GM23338 (cell line): ENCODE measurements at regions not wholly inside any gene's neighbourhood (a gene's known extent, or its start where the extent isn't known, plus 50 kb on each side); places are given as distances from the start of the nearest gene placed in this dataset.

Source experiments
- ATAC-seq: fragments of 200-7000 bp; cut with Tn5 transposase; 3 replicates; pipeline ENCODE4 v1.9.1; 2020
- DNase-seq: peaks from one replicate; pipeline ENCODE4 v3.0.0-alpha.2; 2015; ENCODE audit warnings: low spot score
- H2AFZ ChIP-seq: fragments of 200-600 bp; sonication (generic); 2 replicates; pipeline ENCODE4 v1.8.0; 2016; ENCODE audit warnings: antibody characterized with exemption, mild to moderate bottlenecking, moderate library complexity
- H3F3A ChIP-seq: fragments of 200-600 bp; sonication (generic); replicated peaks from 2 replicates; pipeline ENCODE4 v1.8.0; 2017; ENCODE audit warnings: antibody characterized with exemption, mixed run types, low read depth
- H3K27ac ChIP-seq: fragments of 200-600 bp; sonication (generic); 2 replicates; pipeline ENCODE4 v1.6.1; 2016; ENCODE audit warnings: low read depth
- H3K27me3 ChIP-seq: fragments of 200-600 bp; sonication (generic); 2 replicates; pipeline ENCODE4 v1.8.0; 2016; ENCODE audit warnings: mild to moderate bottlenecking, mixed run types, moderate library complexity; ENCODE audit not compliant: insufficient read depth
- H3K36me3 ChIP-seq: fragments of 200-600 bp; sonication (generic); 2 replicates; pipeline ENCODE4 v1.8.0; 2016; ENCODE audit warnings: mild to moderate bottlenecking; ENCODE audit not compliant: insufficient read depth
- H3K4me1 ChIP-seq: fragments of 200-600 bp; sonication (generic); 2 replicates; pipeline ENCODE4 v1.8.0; 2016; ENCODE audit warnings: mild to moderate bottlenecking, moderate library complexity; ENCODE audit not compliant: insufficient read depth
- H3K4me2 ChIP-seq: fragments of 200-600 bp; sonication (generic); 2 replicates; pipeline ENCODE4 v1.7.1; 2017; ENCODE audit warnings: mixed run types
- H3K4me3 ChIP-seq: fragments of 200-600 bp; sonication (generic); 2 replicates; pipeline ENCODE4 v1.6.1; 2016; ENCODE audit warnings: mixed run types
- H3K79me2 ChIP-seq: fragments of 200-600 bp; sonication (generic); replicated peaks from 2 replicates; pipeline ENCODE4 v1.8.0; 2017; ENCODE audit warnings: mild to moderate bottlenecking; ENCODE audit not compliant: insufficient read depth
- H3K9me2 ChIP-seq: fragments of 200-600 bp; sonication (generic); 2 replicates; pipeline ENCODE4 v1.8.0; 2017; ENCODE audit not compliant: insufficient read depth
- H4K20me1 ChIP-seq: fragments of 200-600 bp; sonication (generic); replicated peaks from 2 replicates; pipeline ENCODE4 v1.8.0; 2017; ENCODE audit warnings: mild to moderate bottlenecking; ENCODE audit not compliant: insufficient read depth
- H3K27ac Mint-ChIP-seq: 2 replicates; pipeline ENCODE4 v1.8.0; 2020; ENCODE audit warnings: inconsistent platforms, mild to moderate bottlenecking, moderate library complexity, mixed read lengths
- H3K27me3 Mint-ChIP-seq: 3 replicates; pipeline ENCODE4 v1.8.0; 2022; ENCODE audit warnings: low read depth, mild to moderate bottlenecking, moderate library complexity, mixed read lengths, inconsistent platforms; ENCODE audit not compliant: insufficient read depth, poor library complexity
- H3K36me3 Mint-ChIP-seq: 3 replicates; pipeline ENCODE4 v1.8.0; 2021; ENCODE audit warnings: low read depth, mild to moderate bottlenecking, inconsistent platforms, moderate library complexity, mixed read lengths
- H3K4me1 Mint-ChIP-seq: 3 replicates; pipeline ENCODE4 v1.8.0; 2020; ENCODE audit warnings: mild to moderate bottlenecking, inconsistent platforms, mixed read lengths
- H3K4me3 Mint-ChIP-seq: 3 replicates; pipeline ENCODE4 v1.8.0; 2021; ENCODE audit warnings: moderate library complexity, mild to moderate bottlenecking, inconsistent platforms, mixed read lengths
- H3K9me3 Mint-ChIP-seq: 3 replicates; pipeline ENCODE4 v1.8.0; 2020; ENCODE audit warnings: moderate library complexity, mild to moderate bottlenecking, inconsistent platforms, mixed read lengths
- EZH2phosphoT487 ChIP-seq: fragments of 200-600 bp; sonication (generic); IDR thresholded peaks from one replicate; pipeline ENCODE4 v1.8.1; 2018; ENCODE audit warnings: antibody characterized with exemption; ENCODE audit not compliant: unreplicated experiment
- STAT1 ChIP-seq: IDR thresholded peaks from one replicate; pipeline ENCODE4 v1.6.1; 2016; ENCODE audit warnings: antibody characterized with exemption; ENCODE audit not compliant: unreplicated experiment
- TF ChIP-seq, protein P1 (sequence below): fragments of 250-450 bp; sonication (Bioruptor Pico); IDR thresholded peaks from 2 replicates; pipeline ENCODE4 v1.5.0; 2020; ENCODE audit warnings: mild to moderate bottlenecking, moderate library complexity
- TF ChIP-seq, protein P2 (sequence below), 2 experiments: fragments of 200-600 bp in 1 of 2; sonication (generic) in 1 of 2; conservative IDR thresholded peaks; 2 replicates each; pipeline versions ENCODE4 v1.5.1 to v1.6.1; 2016 to 2017; ENCODE audit warnings: antibody characterized with exemption in 2 of 2, low read depth in 2 of 2, mild to moderate bottlenecking in 2 of 2, moderate library complexity in 1 of 2

DNA sequence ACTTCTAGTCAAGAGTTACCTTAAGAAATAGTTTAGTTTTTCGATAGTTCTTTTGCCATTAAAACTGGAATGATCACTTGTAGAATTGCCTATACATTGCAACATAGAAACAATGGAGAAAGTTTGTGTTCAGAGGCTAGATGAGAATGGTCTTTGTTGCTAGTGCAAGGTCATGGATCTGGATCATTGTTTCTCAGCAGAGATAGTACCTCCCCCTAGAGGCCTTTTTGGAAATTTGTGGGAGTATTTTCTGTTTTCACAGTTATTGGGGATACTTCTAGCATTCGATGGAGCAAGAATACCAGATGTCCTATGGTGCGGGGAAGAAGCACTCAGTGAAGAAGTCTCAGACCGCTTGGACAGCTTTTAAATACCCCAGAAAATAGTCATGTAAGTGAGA is 138.8 kb upstream of the HMGA2 start:
- H3K9me3 Mint-ChIP-seq: no peaks in the 10 kb centered on the region; the same call in 2 of the 3 replicates
- Histone ChIP-seq H3F3A (no peaks in the 10 kb centered on the region), H2AFZ (no peak overlapping the region), H3K27ac (no peak overlapping the region), H3K9me2 (no peaks in the 10 kb centered on the region), H3K27me3 (no peaks in the 10 kb centered on the region), H3K4me1 (no peaks in the 10 kb centered on the region), H4K20me1 (no peaks in the 10 kb centered on the region), H3K4me2 (no peak overlapping the region), H3K79me2 (no peaks in the 10 kb centered on the region), H3K4me3 (no peak overlapping the region), H3K36me3 (no peaks in the 10 kb centered on the region)
- H3K27ac Mint-ChIP-seq: no peak overlapping the region
- ATAC-seq (peak; percentile 71), DNase-seq (peak; percentile 64)
- peaks cover 2% of the 10 kb centered on the region for H3K27me3 Mint-ChIP-seq
- H3K4me1 Mint-ChIP-seq: no peaks in the 10 kb centered on the region
- TF ChIP-seq, protein P1, sequence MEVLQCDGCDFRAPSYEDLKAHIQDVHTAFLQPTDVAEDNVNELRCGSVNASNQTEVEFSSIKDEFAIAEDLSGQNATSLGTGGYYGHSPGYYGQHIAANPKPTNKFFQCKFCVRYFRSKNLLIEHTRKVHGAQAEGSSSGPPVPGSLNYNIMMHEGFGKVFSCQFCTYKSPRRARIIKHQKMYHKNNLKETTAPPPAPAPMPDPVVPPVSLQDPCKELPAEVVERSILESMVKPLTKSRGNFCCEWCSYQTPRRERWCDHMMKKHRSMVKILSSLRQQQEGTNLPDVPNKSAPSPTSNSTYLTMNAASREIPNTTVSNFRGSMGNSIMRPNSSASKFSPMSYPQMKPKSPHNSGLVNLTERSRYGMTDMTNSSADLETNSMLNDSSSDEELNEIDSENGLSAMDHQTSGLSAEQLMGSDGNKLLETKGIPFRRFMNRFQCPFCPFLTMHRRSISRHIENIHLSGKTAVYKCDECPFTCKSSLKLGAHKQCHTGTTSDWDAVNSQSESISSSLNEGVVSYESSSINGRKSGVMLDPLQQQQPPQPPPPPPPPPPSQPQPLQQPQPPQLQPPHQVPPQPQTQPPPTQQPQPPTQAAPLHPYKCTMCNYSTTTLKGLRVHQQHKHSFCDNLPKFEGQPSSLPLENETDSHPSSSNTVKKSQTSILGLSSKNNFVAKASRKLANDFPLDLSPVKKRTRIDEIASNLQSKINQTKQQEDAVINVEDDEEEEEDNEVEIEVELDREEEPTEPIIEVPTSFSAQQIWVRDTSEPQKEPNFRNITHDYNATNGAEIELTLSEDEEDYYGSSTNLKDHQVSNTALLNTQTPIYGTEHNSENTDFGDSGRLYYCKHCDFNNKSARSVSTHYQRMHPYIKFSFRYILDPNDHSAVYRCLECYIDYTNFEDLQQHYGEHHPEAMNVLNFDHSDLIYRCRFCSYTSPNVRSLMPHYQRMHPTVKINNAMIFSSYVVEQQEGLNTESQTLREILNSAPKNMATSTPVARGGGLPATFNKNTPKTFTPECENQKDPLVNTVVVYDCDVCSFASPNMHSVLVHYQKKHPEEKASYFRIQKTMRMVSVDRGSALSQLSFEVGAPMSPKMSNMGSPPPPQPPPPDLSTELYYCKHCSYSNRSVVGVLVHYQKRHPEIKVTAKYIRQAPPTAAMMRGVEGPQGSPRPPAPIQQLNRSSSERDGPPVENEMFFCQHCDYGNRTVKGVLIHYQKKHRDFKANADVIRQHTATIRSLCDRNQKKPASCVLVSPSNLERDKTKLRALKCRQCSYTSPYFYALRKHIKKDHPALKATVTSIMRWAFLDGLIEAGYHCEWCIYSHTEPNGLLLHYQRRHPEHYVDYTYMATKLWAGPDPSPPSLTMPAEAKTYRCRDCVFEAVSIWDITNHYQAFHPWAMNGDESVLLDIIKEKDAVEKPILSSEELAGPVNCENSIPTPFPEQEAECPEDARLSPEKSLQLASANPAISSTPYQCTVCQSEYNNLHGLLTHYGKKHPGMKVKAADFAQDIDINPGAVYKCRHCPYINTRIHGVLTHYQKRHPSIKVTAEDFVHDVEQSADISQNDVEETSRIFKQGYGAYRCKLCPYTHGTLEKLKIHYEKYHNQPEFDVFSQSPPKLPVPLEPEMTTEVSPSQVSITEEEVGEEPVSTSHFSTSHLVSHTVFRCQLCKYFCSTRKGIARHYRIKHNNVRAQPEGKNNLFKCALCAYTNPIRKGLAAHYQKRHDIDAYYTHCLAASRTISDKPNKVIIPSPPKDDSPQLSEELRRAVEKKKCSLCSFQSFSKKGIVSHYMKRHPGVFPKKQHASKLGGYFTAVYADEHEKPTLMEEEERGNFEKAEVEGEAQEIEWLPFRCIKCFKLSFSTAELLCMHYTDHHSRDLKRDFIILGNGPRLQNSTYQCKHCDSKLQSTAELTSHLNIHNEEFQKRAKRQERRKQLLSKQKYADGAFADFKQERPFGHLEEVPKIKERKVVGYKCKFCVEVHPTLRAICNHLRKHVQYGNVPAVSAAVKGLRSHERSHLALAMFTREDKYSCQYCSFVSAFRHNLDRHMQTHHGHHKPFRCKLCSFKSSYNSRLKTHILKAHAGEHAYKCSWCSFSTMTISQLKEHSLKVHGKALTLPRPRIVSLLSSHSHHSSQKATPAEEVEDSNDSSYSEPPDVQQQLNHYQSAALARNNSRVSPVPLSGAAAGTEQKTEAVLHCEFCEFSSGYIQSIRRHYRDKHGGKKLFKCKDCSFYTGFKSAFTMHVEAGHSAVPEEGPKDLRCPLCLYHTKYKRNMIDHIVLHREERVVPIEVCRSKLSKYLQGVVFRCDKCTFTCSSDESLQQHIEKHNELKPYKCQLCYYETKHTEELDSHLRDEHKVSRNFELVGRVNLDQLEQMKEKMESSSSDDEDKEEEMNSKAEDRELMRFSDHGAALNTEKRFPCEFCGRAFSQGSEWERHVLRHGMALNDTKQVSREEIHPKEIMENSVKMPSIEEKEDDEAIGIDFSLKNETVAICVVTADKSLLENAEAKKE (CRISPR knock-in tag): no peak
- TF ChIP-seq, protein P2, sequence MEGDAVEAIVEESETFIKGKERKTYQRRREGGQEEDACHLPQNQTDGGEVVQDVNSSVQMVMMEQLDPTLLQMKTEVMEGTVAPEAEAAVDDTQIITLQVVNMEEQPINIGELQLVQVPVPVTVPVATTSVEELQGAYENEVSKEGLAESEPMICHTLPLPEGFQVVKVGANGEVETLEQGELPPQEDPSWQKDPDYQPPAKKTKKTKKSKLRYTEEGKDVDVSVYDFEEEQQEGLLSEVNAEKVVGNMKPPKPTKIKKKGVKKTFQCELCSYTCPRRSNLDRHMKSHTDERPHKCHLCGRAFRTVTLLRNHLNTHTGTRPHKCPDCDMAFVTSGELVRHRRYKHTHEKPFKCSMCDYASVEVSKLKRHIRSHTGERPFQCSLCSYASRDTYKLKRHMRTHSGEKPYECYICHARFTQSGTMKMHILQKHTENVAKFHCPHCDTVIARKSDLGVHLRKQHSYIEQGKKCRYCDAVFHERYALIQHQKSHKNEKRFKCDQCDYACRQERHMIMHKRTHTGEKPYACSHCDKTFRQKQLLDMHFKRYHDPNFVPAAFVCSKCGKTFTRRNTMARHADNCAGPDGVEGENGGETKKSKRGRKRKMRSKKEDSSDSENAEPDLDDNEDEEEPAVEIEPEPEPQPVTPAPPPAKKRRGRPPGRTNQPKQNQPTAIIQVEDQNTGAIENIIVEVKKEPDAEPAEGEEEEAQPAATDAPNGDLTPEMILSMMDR (conservative IDR thresholded peaks at IDR 0.05; ENCODE audit: low read depth in 2 of 2): peak; percentile 64 to 76
- H3K4me3 Mint-ChIP-seq: no peak overlapping the region
- no peaks in the 10 kb centered on the region for H3K36me3 Mint-ChIP-seq

DNA sequence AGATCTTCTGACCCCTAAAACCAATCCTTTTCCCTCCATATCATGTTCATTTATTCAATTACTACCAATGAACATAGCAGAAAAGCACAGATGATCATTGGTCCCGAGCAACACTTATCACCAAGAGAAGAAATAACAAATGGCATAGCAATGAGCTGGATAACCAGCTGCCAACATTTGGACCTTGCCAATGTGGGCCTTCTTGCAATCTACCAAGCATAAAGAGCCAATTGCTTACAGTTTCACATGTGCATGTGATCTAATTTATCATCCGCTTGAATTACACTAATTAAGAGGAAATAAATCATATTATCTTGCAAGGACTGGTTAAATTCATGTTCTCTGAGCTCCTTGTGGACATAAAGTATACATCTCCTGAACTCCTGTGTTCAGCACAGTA is 134.8 kb upstream of the HMGA2 start:
- no peak overlapping the region for H2AFZ ChIP-seq
- H3K9me2 ChIP-seq: no peaks in the 10 kb centered on the region
- Mint-ChIP-seq H3K27me3 (peaks cover 2% of the 10 kb centered on the region), H3K4me1 (no peaks in the 10 kb centered on the region; the same call in 2 of the 3 replicates), H3K9me3 (no peaks in the 10 kb centered on the region; the same call in 2 of the 3 replicates), H3K27ac (no peak overlapping the region), H3K36me3 (no peaks in the 10 kb centered on the region), H3K4me3 (no peak overlapping the region)
- no peaks in the 10 kb centered on the region for H3F3A ChIP-seq
- no peak for DNase-seq
- no peaks in the 10 kb centered on the region for H3K4me1 ChIP-seq
- H3K27ac ChIP-seq: no peak overlapping the region
- ATAC-seq: no peak
- no peak overlapping the region for H3K4me2 ChIP-seq
- H3K79me2 ChIP-seq: no peaks in the 10 kb centered on the region
- H3K27me3 ChIP-seq: no peaks in the 10 kb centered on the region
- H4K20me1 ChIP-seq: no peaks in the 10 kb centered on the region
- no peaks in the 10 kb centered on the region for H3K36me3 ChIP-seq
- no peak overlapping the region for H3K4me3 ChIP-seq
- TF ChIP-seq EZH2phosphoT487 (no peak), STAT1 (no peak)
- TF ChIP-seq, protein P1 (CRISPR knock-in tag): no peak
